HCEC 1CT (cell line): ENCODE measurements at regions not wholly inside any gene's neighbourhood (a gene's known extent, or its start where the extent isn't known, plus 50 kb on each side); places are given as distances from the start of the nearest gene placed in this dataset.

Experiments
- DNase-seq: peaks from one replicate; pipeline ENCODE4 v3.0.0-alpha.2; 2017

DNA sequence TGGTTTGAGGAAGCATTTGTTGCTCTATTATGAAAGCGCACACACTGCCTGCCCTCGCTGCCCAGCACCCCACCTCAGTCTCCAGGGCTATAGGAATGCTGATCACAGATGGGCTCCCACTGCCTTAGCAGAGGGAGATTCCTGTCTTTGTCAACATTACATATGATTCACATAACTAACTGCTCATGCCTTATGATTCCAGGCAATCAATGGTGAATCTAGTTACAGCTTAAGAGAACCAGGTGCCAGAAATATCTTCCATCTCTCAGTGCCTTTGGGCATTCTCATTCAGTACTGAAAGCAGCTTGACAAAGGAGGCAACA, 458.9 kb upstream of the C9orf72 start:
- no peak for DNase-seq

DNA sequence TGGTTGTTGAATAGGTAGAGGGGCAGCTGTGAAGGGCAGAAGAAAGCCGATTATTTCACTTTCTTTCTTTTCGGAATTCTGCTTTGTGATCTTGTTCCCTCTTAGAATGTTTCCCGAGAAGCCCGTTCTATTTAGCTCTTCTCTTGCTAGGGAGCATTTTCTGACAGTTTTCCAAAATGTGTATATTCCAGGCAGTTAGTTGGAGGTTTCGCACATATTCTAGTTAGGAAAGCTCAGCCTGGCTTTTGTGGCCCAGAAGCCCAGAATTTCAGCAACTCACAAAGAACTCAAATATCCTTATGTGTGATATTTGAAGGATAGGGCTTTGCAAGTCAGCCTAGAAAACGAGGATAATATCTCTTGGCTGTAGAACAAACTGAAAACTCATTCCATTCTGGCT, 461.0 kb upstream of the C9orf72 start:
- no peak for DNase-seq

DNA sequence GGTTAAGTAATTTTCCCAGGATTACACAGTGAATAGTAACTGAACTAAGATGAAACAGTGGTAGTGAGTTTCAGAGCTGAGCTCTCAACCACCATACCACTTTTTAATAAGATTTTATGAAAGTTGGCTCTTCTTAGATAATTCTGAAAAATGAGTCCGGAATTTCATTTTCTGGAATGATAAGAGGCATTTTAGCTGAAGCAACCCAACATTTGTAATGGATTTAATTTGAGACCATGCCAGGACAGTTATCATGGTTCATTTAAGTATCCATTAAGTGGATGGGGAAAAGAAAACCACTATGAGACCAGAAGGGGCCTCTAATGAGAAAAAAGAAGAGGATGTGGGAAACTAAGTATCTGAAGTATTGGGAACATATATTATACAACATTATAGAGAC, 464.7 kb upstream of the C9orf72 start:
- DNase-seq: no peak

DNA sequence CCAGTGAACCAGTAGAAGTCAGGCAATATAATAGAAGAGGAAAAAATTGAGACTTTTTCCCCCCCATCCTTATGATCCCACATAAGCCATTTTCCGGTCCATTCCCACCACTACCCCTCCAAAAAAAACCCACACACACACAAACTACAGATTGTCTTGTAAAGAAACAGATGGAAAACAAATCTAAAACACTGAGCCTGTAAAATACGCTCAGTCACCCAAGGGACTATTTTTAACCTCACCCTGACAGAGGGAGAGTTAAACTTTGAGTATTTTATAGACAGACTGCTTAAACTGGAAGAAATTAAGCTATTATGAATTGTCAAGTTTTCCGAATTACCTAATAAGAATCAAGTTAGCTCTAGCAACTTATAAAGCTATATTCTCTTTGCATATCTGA, 471.8 kb upstream of the C9orf72 start:
- no peak for DNase-seq

DNA sequence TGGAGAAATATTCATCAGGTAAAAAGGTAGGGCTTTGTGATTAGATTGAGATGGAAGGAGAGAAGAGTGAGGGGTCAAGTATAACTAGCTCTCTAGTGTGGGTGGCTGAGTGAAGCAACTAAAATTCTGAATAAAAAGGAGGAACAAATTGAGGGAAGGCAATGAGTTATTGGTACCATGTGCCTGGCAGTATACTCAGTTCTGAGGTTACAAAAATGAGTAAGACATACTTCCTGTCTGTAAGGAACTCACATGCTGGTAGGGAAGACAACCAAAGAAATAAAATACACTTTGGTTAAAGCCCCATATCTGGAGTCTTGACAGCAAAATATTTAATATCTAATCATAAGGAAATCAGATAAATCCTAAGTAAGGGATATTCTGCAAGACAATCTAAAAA, 476.8 kb upstream of the C9orf72 start:
- no peak for DNase-seq

DNA sequence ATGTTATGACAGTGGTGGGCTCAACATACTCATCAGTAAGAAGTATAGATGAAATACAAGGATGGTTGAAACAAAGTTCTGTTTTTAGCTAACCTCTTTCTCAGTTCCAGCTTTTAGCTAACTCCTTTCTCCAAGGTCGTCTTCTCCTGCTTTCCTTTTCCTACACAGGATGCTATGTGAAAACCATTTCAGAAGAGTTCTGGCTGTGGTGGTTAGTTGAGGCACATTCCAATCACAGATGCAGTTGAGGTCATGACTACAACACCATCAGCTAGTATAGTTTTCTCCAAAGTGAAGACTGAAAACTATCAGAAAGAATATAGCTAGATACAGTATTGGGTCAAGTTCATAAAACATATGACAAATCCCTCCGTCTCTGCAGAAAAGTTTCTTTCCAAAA, 477.7 kb upstream of the C9orf72 start:
- no peak for DNase-seq

DNA sequence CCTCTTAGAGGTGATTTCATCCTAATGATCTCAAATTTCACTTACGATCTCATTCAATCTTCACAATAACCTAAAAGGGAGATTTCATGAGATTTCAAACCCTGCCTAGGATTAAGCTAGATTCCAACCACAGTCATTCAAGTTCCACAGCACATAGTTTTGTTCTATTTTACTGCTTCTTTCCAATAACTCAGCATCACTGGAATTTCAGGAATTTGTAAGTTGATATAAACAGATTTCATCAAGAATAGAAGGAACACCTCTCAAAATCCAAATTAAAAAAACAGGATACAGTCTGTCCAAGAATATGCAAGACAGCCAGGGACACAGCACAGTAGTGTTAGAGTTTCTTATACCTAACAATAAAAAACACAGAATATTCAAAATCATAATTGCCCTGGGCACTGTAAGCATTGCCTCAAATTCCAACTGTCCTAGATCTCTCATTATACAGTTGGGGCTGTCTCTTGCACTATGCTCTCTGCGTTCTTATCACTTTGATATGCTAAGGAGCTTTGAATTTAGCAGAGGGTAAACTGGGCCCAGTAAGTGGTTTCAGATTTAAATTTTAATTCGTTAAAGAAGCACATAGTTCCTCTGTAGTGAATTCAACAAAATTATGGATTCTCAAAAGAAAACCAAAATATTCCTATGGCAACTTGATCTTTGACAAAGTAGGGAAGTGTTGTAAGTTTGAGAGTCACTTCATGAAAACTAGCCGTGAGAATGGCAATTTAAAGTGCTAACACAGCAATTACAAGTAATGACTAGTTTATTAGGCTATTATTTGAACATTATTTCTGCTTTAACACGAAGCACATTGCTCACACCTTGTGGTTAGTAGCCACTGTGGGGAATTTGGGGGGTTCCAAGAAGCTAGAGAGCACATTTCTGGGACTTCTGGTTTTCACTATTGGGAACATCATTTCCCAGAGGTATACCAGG, 478.6 kb upstream of the C9orf72 start:
- no peak for DNase-seq

DNA sequence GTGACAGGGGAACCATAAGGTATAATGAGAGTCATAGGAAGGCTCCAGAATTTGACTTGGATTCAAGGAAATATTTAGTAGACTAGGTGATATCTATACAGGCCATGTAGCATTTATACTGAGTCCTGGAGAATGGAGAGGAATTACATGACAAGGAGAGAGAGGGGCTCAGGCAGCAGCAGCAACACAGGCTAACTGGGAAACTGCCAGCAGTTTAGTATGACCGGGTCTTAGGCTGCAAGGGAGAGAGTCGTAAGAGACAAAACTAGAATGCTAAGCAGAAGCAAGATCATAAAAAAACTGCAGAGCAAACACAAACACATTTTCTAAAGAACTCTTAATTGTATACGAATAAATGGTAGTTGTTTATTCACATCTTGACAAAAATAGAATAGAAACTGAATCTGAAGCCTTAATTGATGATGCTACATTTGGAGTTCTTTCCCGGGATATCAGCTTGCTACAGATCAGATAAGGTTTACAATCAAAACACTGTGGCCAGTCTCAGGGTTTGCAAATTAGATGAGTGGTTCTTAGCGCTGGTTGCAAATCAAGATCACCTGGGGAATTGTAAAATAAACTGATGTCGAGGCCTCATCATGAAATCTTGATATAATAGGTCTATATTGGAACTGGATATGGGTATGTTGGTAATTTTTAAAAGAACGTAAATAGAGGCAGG, 480.0 kb upstream of the C9orf72 start:
- DNase-seq: no peak

DNA sequence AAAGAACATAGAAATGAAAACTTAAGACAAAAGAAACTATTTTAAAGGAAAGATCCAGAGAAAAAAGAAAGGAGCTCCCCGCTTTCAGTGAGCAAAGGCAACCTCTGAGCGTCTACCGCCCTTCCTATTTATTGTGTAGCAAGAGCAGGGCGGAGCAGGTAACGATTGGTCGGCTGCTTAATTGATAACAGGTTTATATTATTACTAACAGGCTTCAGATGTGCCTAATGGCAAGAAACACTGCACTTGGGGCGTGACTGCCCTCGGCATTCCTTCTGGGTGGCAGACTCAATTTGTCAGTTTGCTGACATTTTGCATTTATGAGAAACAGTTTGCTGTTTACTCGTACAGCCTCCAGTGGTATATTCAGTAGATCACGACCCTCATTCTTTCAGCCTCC, 482.7 kb upstream of the C9orf72 start:
- DNase-seq: no peak

DNA sequence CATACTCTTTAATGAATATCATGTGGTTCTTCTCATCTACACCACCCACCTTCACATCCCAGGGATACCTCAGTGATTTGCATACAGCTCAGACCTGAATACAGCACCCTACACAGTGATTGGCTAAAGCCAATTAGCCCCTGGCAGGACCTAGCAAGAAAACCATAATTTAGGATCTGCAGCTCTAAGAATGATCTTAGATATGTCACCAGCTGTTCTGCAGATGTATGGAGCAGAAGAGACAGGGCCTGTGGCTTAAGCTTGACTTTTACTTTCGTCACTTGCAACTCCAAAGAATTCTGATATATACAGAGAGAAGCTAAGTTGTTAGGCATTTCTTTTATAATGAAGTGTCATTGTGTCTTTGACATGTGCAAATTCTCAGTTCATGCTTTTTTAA, 483.2 kb upstream of the C9orf72 start:
- no peak for DNase-seq

DNA sequence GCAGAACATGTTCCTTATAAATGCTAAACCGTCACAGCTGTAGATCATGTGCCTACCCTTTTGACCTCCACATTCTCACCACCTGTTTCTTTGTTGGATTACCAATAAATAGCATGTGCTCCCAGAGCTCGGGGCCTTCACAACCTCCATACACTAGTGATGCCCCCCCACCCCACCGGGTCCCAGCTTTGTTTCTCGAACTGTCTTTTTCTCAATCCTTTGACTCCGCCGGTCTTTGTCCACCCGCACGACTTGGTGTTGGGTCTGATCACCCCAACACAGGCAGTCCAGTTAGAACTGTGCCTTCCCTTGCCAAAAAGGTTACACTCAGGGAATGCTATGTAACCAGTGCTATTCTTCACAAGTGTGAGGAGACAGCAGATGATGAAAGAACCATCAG, 485.9 kb upstream of the C9orf72 start:
- no peak for DNase-seq

DNA sequence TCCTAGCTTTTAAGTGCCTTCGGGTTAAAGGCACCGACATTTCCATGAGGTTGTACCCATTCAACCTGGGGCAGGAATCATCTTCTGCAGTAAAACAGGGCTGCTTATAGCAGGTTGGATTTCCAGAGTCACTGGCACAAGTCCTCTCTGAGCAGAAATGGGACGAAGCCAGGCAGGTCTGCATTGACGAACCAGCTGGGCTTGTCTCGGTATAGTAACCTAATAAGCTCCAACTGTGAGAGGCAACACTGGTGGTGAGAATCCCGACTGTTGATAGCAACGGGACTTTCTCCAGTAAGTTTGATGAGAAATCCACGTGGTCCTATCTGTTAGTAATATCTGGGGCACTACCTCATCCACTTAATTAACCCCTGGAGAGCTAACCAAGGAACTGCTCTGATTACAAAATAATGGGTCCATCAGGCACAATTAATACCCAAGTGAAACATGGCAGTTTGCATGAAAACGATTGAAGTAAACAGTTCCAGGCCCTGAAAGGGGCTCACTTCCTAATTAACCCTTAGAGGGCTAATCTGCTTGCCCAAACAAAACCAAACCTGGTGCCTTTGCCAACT, 491.0 kb upstream of the C9orf72 start:
- no peak for DNase-seq

DNA sequence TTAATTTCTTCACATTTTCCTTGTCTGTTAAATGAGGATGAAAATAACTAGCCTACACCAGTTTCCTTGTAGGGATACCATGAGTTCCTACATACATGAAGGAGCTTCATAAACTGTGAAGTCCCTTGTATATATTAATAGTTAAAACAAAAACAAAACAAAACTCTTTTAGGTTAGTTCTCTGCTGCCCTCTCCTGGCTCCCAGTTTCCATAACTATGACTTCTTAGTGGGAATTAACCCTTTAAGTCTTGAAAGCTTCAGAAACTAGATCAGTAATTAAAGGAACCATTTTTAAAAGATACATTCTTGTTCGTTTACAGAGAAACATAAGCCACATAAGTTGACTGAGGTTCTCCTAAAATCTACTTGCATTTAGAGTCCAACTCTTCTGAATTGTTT, 500.0 kb upstream of the C9orf72 start:
- no peak for DNase-seq

DNA sequence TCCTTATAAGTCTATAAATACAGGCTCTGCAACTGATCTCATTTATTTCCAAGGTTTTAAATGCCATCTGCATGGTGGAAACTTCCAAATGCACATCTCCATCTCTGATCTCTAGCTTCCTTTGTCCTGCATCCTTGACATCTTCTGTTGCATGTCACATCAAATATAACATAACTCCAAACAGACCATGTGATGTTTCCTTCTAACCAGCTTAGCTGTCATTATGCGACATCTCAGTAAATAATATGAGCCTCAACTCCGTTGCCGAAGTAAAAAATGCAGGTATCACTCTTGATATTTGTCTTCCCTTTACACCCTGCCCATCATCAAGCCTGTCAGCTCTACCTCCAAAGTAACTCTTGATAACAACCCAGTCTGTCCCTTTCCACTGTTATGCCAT, 506.4 kb upstream of the C9orf72 start:
- no peak for DNase-seq

DNA sequence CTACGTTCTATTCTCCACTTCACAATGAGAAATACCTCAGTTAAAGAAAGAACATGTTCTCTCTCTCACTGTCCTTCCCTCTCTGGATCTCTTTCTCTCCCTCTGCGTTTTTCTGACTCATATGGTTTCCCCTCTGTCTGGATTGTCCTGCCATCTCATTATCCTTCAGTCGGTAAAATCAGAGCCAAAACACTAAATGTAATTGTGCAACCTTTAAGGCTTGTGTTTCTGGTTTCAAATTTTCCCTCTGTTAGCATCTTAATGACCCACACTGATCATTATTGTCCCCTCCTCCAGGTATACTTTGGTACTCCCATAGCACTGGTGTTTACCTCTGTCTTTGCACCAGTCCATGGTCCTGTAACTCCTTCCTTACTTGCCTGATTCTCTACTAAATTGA, 509.4 kb upstream of the C9orf72 start:
- DNase-seq: no peak

DNA sequence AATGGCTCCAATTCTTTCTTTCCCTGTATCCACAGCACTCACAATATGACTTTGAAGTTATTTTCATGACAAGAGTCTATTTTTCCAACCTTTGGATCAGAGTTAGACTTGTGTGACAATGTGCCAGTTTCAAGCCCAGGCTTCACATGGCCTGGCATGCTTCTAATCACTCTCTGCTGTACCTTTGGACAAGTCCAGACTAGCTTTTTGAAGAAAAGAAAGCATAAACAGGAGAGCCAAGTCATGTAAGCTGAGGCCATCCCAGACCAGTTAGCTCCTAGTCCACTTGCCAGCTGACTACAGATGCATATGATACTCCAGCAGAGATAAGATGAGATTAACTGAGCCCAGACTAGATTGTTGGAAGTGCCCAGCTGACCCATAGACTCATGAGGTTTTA, 513.6 kb upstream of the C9orf72 start:
- no peak for DNase-seq

DNA sequence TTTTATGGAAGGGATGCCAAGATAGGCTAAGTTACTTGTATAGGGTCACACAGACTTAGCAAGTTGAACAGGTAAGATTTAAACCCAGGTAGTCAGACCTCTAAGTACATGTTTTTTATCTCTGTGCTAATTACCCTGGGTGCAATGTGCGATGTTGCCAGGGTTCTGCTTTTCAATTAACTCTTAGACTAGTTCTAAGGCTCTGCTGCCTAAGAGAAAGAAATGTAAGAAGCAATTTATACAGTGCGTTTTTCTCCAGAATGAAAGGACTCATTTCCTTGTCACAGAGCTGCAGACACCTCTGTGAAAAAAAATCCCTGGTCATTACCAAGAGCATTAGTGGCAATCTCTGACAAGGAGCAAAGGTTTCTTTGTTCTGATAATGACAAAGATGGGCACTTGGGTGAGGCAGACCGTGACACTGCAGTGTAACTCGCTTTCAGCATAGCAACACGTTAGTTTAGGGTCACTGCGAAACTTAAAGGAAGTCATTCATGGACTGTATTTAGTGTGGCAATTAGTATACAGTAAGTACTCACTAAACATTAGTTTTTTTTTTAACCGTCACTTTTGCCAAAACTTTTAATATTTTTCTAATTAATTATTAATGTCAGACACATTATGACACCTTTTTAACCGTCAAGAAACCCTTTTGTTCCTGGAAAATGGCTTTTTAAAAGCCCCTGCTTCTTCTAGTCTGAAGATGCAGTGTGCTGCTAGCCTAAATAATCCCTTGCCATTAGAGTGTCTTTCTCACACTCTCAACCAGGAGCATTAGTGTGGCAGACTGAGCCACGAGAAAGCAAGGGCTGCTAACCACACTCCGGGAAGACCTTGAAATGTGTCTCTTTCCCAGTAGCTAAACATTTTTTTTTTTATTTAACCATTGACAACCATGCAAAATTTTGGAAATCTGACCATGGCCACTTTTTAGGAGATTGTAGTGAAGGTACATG, 520.0 kb upstream of the C9orf72 start:
- DNase-seq: no peak

DNA sequence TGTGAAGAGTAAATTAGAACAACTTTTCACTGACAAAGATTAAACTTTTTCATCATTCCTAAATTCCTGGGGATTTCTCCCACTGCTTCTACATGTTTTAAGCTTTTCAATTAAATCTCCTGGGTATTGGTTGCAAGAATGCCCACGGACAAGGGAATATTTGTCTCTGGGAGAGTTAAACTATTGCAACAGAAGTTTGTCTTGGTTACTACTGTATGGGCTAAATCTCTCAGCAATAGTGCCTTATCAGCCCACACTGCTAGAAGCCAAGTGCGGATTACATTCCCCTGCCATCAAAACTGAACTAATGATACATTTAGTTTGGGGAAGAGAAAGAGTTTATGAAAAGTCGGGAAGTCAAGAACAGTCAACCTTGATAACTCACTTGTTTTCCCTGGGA, 528.2 kb upstream of the C9orf72 start:
- no peak for DNase-seq

DNA sequence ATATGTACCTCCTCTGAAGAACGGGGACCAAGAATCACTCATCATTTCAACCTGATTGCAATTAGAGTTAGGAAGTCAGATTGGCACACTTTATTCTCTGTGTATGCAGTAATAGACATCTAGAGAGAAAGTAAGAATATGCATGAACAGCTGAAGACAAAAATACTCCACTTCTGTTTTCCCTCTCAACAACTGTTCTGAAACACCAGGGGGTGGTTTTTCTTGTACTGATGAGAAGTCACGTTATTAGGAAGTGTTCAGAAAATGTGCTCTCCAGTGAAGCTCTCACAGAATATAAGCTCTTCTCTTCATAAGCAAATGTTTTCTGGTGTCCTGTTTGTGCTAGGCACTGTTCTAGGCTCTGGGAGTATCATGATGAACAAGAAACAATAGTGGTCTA, 531.7 kb upstream of the C9orf72 start:
- DNase-seq: no peak

DNA sequence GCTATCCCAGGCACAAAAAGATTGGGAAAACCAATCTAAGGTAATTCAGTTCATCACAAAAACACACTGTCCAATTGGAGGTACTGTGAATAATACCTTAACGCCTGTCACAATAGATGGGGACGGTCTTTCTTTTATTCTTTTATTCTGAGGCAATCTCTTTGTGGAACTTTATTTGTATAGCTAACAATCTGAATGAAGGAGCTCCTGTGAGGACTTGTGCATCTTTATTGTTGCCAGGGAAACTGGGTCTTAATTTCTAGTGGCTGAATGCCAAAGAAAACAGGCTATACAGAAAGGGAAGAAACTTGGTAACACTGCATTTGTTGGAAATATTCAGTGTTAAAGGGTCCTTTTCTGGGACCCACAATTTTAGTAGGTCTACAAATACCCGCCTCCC, 546.9 kb upstream of the C9orf72 start:
- DNase-seq: no peak

DNA sequence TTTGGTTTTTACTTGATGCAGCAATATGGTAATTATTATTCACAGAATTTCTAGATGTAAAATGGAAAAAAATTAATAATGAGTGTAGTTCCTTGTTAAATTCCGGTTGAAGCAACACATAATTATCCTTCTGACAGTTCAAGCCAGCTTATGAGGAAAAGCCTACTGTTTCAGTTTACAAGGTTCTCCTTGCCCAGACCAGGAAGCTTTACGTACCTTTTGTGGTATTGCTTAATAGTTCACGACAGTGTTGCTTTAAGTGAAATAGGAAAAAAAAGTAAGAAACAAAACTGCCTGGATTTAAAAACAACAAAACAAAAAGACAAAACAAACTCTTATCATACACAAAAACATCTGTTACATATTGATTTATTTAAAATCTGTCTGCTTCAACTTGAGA, 547.3 kb upstream of the C9orf72 start:
- DNase-seq: no peak

DNA sequence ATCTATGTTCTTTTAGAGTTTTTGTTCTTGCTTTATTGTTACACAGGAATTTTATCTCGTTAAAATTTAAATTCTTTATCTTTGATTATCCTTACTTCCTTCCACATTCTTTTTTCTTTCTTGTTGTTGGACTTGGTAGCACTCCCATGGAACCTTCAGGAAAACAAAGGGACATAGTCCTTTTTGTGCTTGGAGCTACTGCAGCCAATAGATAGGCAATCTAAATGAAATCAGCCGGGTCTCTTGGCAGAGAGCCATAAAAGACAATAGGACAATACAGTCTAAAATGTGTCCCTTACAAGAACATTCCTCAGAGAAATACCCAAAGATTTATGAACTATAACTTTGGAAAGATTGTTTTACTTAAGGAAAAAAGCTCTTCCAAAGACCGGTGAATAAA, 548.1 kb upstream of the C9orf72 start:
- no peak for DNase-seq

DNA sequence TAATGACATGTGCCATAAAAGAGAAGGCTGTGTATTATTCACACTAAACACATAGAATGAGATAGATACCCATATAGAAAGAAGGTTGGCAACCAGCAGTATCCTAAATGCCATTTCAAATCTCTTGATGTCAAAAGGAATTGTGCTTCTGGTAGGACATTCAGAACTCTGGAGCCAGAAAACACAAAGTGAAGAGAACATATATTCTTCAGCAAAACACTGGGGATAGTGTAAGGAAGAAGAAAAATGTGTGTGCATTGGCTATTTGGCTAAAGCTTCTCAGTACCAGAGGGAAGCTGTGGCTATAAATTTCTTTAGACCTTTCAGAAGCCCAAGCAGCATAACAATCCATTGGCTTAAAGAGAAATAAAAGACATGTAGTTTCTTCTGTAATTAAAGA, 551.6 kb upstream of the C9orf72 start:
- no peak for DNase-seq
